NCI-H1417 treated with DMSO at 0.1 percent for 48 hours (cell line): ENCODE measurements at regions not wholly inside any gene's neighbourhood (a gene's known extent, or its start where the extent isn't known, plus 50 kb on each side); places are given as distances from the start of the nearest gene placed in this dataset.

Source experiments
- DNase-seq: peaks from one replicate; lab custom pipeline; 2025; lab: John Stamatoyannopoulos, UW

- no peak for DNase-seq
Measured at GRCh38 chr6:156410649-156411048, 366.5 kb upstream of the ARID1B start.

- no peak for DNase-seq
Measured at GRCh38 chr6:156408655-156409054, 368.5 kb upstream of the ARID1B start.

- no peak for DNase-seq
Measured at GRCh38 chr6:156407334-156407733, 369.8 kb upstream of the ARID1B start.

GRCh38 chr6:156406688-156407087, 370.5 kb upstream of the ARID1B start:
- DNase-seq, result no peak

GRCh38 chr6:156406099-156406498, 371.1 kb upstream of the ARID1B start:
- no peak for DNase-seq

- no peak for DNase-seq
Measured at GRCh38 chr6:156402628-156403027, 374.6 kb upstream of the ARID1B start.

- no peak for DNase-seq
Measured at GRCh38 chr6:156402227-156402626, 375.0 kb upstream of the ARID1B start.

GRCh38 chr6:156400487-156400886, 376.7 kb upstream of the ARID1B start:
- no peak for DNase-seq

- no peak for DNase-seq
Measured at GRCh38 chr6:156398966-156399365, 378.2 kb upstream of the ARID1B start.

GRCh38 chr6:156398371-156398770, 378.8 kb upstream of the ARID1B start:
- no peak for DNase-seq

- no peak for DNase-seq
Measured at GRCh38 chr6:156396791-156397418, 380.3 kb upstream of the ARID1B start.

GRCh38 chr6:156396068-156396771, 381.0 kb upstream of the ARID1B start:
- no peak for DNase-seq

- DNase-seq, result no peak
Measured at GRCh38 chr6:156395276-156395675, 381.9 kb upstream of the ARID1B start.

- DNase-seq, result no peak
Measured at GRCh38 chr6:156392648-156393047, 384.5 kb upstream of the ARID1B start.

- DNase-seq, result no peak
Measured at GRCh38 chr6:156391977-156392376, 385.2 kb upstream of the ARID1B start.

- no peak for DNase-seq
Measured at GRCh38 chr6:156391061-156391672, 386.0 kb upstream of the ARID1B start.

GRCh38 chr6:156390621-156391020, 386.6 kb upstream of the ARID1B start:
- DNase-seq, result no peak

GRCh38 chr6:156389296-156389695, 387.9 kb upstream of the ARID1B start:
- no peak for DNase-seq

GRCh38 chr6:156387472-156387871, 389.7 kb upstream of the ARID1B start:
- no peak for DNase-seq

GRCh38 chr6:156383059-156383458, 394.1 kb upstream of the ARID1B start:
- no peak for DNase-seq

- no peak for DNase-seq
Measured at GRCh38 chr6:156379392-156380289, 397.5 kb upstream of the ARID1B start.

- no peak for DNase-seq
Measured at GRCh38 chr6:156378853-156379252, 398.3 kb upstream of the ARID1B start.
